ENCODE measurements at regions not wholly inside any gene's neighbourhood (a gene's known extent, or its start where the extent isn't known, plus 50 kb on each side); places are given as distances from the start of the nearest gene placed in this dataset.
"Not testable (repeated sequence)": the region's sequence is repeated elsewhere in the genome, so short reads cannot be mapped to it uniquely, and the experiment has no call there.

GRCh38 chr5:99010294-99010693, 81.5 kb upstream of the CHD1 start:
- Histone ChIP-seq H3K9ac (ENCODE audit: low read length) (no peak overlapping the region), H3K4me3 (ENCODE audit: control extremely low read depth in 1 of 5, extremely low read depth in 1 of 5, insufficient read depth in 1 of 5, low read depth in 2 of 5, low read length in 4 of 5) (no peak overlapping the region), H2AFZ (ENCODE audit: insufficient read depth, low read depth, low read length, poor library complexity, severe bottlenecking) (no peak overlapping the region), H4K20me1 (ENCODE audit: control insufficient read depth, insufficient read depth, low read length, poor library complexity, severe bottlenecking) (no peaks in the 10 kb centered on the region), H3K4me2 (replicated peaks; ENCODE audit: low read depth, low read length, poor library complexity, severe bottlenecking) (no peak overlapping the region), H3K27me3 (replicated peaks in 1 of 4; ENCODE audit: control extremely low read depth in 1 of 4, control insufficient read depth in 3 of 4, insufficient read depth in 4 of 4, low read length in 3 of 4) (no peaks in the 10 kb centered on the region), H3K79me2 (ENCODE audit: control insufficient read depth, insufficient read depth, low read length) (no peaks in the 10 kb centered on the region), H3K4me1 (ENCODE audit: control insufficient read depth in 2 of 2, insufficient read depth in 2 of 2, low read length in 2 of 2) (peaks cover 6 to 8% of the 10 kb centered on the region in 2 donors), H3K27ac (ENCODE audit: low read length in 2 of 2) (no peak overlapping the region), H3K36me3 (replicated peaks in 1 of 2; ENCODE audit: control extremely low read depth in 1 of 2, control insufficient read depth in 1 of 2, extremely low read depth in 1 of 2, insufficient read depth in 2 of 2, low read length in 1 of 2) (no peaks in the 10 kb centered on the region), H3K9me3 (ENCODE audit: control extremely low read depth in 1 of 3, control insufficient read depth in 2 of 3, insufficient read depth in 1 of 3, low read length in 2 of 3) (peaks cover 0 to 3% (median 0%) of the 10 kb centered on the region in 3 donors)
- TF ChIP-seq EZH2 (IDR thresholded peaks at IDR 0.05; ENCODE audit: borderline replicate concordance, insufficient read depth, low read depth, low read length, poor library complexity, severe bottlenecking) (no peak), CTCF (IDR thresholded peaks at IDR 0.05) (no peak)
- ChIA-PET POLR2A (no interaction called here), CTCF (no interaction called here)
- peaks cover 8% of the 10 kb centered on the region for H3K4me1 Mint-ChIP-seq
- WGBS (ENCODE audit: insufficient coverage): no CpG with 5 or more reads among the region's 3 CpGs
- no peak overlapping the region for H3K4me3 Mint-ChIP-seq
- DNase-seq (no peak), ATAC-seq (ENCODE audit: low read depth) (no peak)
- H3K9me3 Mint-ChIP-seq (ENCODE audit: insufficient read depth): no peaks in the 10 kb centered on the region
- no peaks in the 10 kb centered on the region for H3K27me3 Mint-ChIP-seq
- intact Hi-C loops (cut with micrococcal nuclease): no loop called here
- no peak overlapping the region for H3K27ac Mint-ChIP-seq

- H3K4me2 ChIP-seq (replicated peaks; ENCODE audit: low read depth, low read length, poor library complexity, severe bottlenecking); H3K79me2 ChIP-seq (ENCODE audit: control insufficient read depth, insufficient read depth, low read length); H3K4me3 Mint-ChIP-seq; H3K27ac Mint-ChIP-seq; H3K9me3 Mint-ChIP-seq (ENCODE audit: insufficient read depth); H3K27me3 ChIP-seq (replicated peaks in 1 of 4; ENCODE audit: control extremely low read depth in 1 of 4, control insufficient read depth in 3 of 4, insufficient read depth in 4 of 4, low read length in 3 of 4); H3K9ac ChIP-seq (ENCODE audit: low read length); CTCF ChIA-PET; H3K9me3 ChIP-seq (ENCODE audit: control extremely low read depth in 1 of 3, control insufficient read depth in 2 of 3, insufficient read depth in 1 of 3, low read length in 2 of 3); H3K27me3 Mint-ChIP-seq; intact Hi-C loops (cut with micrococcal nuclease); H4K20me1 ChIP-seq (ENCODE audit: control insufficient read depth, insufficient read depth, low read length, poor library complexity, severe bottlenecking); H3K27ac ChIP-seq (ENCODE audit: low read length in 2 of 2); POLR2A ChIA-PET; H3K4me3 ChIP-seq (ENCODE audit: control extremely low read depth in 1 of 5, extremely low read depth in 1 of 5, insufficient read depth in 1 of 5, low read depth in 2 of 5, low read length in 4 of 5); H3K36me3 ChIP-seq (replicated peaks in 1 of 2; ENCODE audit: control extremely low read depth in 1 of 2, control insufficient read depth in 1 of 2, extremely low read depth in 1 of 2, insufficient read depth in 2 of 2, low read length in 1 of 2); H2AFZ ChIP-seq (ENCODE audit: insufficient read depth, low read depth, low read length, poor library complexity, severe bottlenecking); ATAC-seq (ENCODE audit: low read depth); DNase-seq: not testable (repeated sequence)
- 100% methylated on average over 1 of the region's 2 CpGs for WGBS (ENCODE audit: insufficient coverage)
- H3K4me1 Mint-ChIP-seq: peaks cover 25% of the 10 kb centered on the region
- H3K4me1 ChIP-seq (ENCODE audit: control insufficient read depth in 2 of 2, insufficient read depth in 2 of 2, low read length in 2 of 2): peaks cover 15 to 22% of the 10 kb centered on the region in 2 donors
Observed at GRCh38 chr5:99008009-99008408, 79.2 kb upstream of the CHD1 start.

Measured in B cell (primary cell).